ENCODE measurements at regions not wholly inside any gene's neighbourhood (a gene's known extent, or its start where the extent isn't known, plus 50 kb on each side); places are given as distances from the start of the nearest gene placed in this dataset.

- TF ChIP-seq CTCF (IDR thresholded peaks at IDR 0.05): no peak
- no peak for TF ChIP-seq EZH2 (IDR thresholded peaks at IDR 0.05; ENCODE audit: borderline replicate concordance, insufficient read depth, low read depth, low read length, poor library complexity, severe bottlenecking)
These were observed 100.7 kb downstream of the SNRPN start for GRCh38 chr15:25055356-25056068.
